Liver (tissue), 8 donors: ENCODE measurements at regions not wholly inside any gene's neighbourhood (a gene's known extent, or its start where the extent isn't known, plus 50 kb on each side); places are given as distances from the start of the nearest gene placed in this dataset.

Experiments used
- DNase-seq: peaks from one replicate; pipeline ENCODE4 v3.0.0-alpha.2; 2017; ENCODE audit warnings: low spot score
- H3K27ac ChIP-seq, 2 donors: one replicate each; pipeline ENCODE4 v1.7.0; 2013; ENCODE audit warnings: inconsistent platforms in 2 of 2, low read length in 2 of 2, control low read depth in 1 of 2, low read depth in 1 of 2, mild to moderate bottlenecking in 1 of 2
- H3K27me3 ChIP-seq, 4 donors: one replicate each; pipeline versions ENCODE4 v1.6.1 to v1.7.0; 2013; ENCODE audit warnings: low read length in 3 of 4, inconsistent platforms in 1 of 4, mild to moderate bottlenecking in 1 of 4, moderate library complexity in 1 of 4; ENCODE audit not compliant: control insufficient read depth in 4 of 4, insufficient read depth in 4 of 4
- H3K36me3 ChIP-seq, 4 donors: one replicate each; pipeline versions ENCODE4 v1.6.1 to v1.7.0; 2013; ENCODE audit warnings: low read length in 3 of 4, mild to moderate bottlenecking in 3 of 4, low read depth in 1 of 4, moderate library complexity in 1 of 4; ENCODE audit not compliant: control insufficient read depth in 4 of 4, insufficient read depth in 3 of 4
- H3K4me1 ChIP-seq, 4 donors: one replicate each; pipeline versions ENCODE4 v1.6.1 to v1.7.0; 2013; ENCODE audit warnings: low read length in 3 of 4, mild to moderate bottlenecking in 3 of 4, moderate library complexity in 1 of 4; ENCODE audit not compliant: control insufficient read depth in 4 of 4, insufficient read depth in 4 of 4
- H3K4me3 ChIP-seq, 3 donors: one replicate each; pipeline versions ENCODE4 v1.6.1 to v1.7.0; 2013; ENCODE audit warnings: low read length in 3 of 3, control low read depth in 1 of 3, low read depth in 1 of 3, mild to moderate bottlenecking in 1 of 3
- H3K9ac ChIP-seq, 2 donors: one replicate each; pipeline ENCODE4 v1.7.0; 2013; ENCODE audit warnings: low read length in 2 of 2, mild to moderate bottlenecking in 2 of 2, moderate library complexity in 2 of 2, control low read depth in 1 of 2, low read depth in 1 of 2
- H3K9me3 ChIP-seq, 4 donors: one replicate each; pipeline versions ENCODE4 v1.6.1 to v1.7.0; 2013; ENCODE audit warnings: low read length in 3 of 4; ENCODE audit not compliant: control insufficient read depth in 4 of 4
- ATF3 ChIP-seq: IDR thresholded peaks from 2 replicates; pipeline ENCODE4 v1.6.1; 2016; ENCODE audit warnings: antibody characterized with exemption
- CTCF ChIP-seq: fragments of 150-350 bp; IDR thresholded peaks from 2 replicates; pipeline ENCODE4 v1.5.1; 2017; ENCODE audit warnings: improper control_type of control experiment, low read depth, low read length; ENCODE audit not compliant: missing input control
- EGR1 ChIP-seq, 2 donors: IDR thresholded peaks; 2 replicates each; pipeline ENCODE4 v1.6.1; 2016 to 2018; ENCODE audit warnings: antibody characterized with exemption in 2 of 2, low read depth in 2 of 2
- FOXA1 ChIP-seq: IDR thresholded peaks from 2 replicates; pipeline ENCODE4 v1.6.1; 2016; ENCODE audit warnings: antibody characterized with exemption
- FOXA2 ChIP-seq: IDR thresholded peaks from 2 replicates; pipeline ENCODE4 v1.6.1; 2016; ENCODE audit warnings: antibody characterized with exemption
- GABPA ChIP-seq, 2 donors: IDR thresholded peaks in 1 of 2; conservative IDR thresholded peaks in 1 of 2; 2 replicates each; pipeline ENCODE4 v1.6.1; 2016; ENCODE audit warnings: antibody characterized with exemption in 2 of 2, mild to moderate bottlenecking in 1 of 2, moderate library complexity in 1 of 2
- HNF4A ChIP-seq, 2 donors: conservative IDR thresholded peaks; 2 replicates each; pipeline ENCODE4 v1.6.1; 2016; ENCODE audit warnings: antibody characterized with exemption in 2 of 2, mild to moderate bottlenecking in 2 of 2
- HNF4G ChIP-seq: IDR thresholded peaks from 2 replicates; pipeline ENCODE4 v1.6.1; 2016; ENCODE audit warnings: antibody characterized with exemption
- JUND ChIP-seq, 2 donors: IDR thresholded peaks; 2 replicates each; pipeline ENCODE4 v1.6.1; 2016; ENCODE audit warnings: antibody characterized with exemption in 2 of 2
- MAX ChIP-seq: IDR thresholded peaks from 2 replicates; pipeline ENCODE4 v1.6.1; 2016; ENCODE audit warnings: antibody characterized with exemption
- NR2F2 ChIP-seq: IDR thresholded peaks from 2 replicates; pipeline ENCODE4 v1.6.1; 2016; ENCODE audit warnings: antibody characterized with exemption
- RAD21 ChIP-seq, 2 donors: IDR thresholded peaks; 2 replicates each; pipeline ENCODE4 v1.6.1; 2016; ENCODE audit warnings: antibody characterized with exemption in 2 of 2, mild to moderate bottlenecking in 2 of 2
- REST ChIP-seq: IDR thresholded peaks from 2 replicates; pipeline ENCODE4 v1.6.1; 2016; ENCODE audit warnings: antibody characterized with exemption, mild to moderate bottlenecking
- RXRA ChIP-seq, 2 donors: IDR thresholded peaks; 2 replicates each; pipeline ENCODE4 v1.6.1; 2017 to 2018; ENCODE audit warnings: antibody characterized with exemption in 2 of 2, mild to moderate bottlenecking in 1 of 2
- SP1 ChIP-seq: IDR thresholded peaks from 2 replicates; pipeline ENCODE4 v1.6.1; 2018; ENCODE audit warnings: antibody characterized with exemption, mild to moderate bottlenecking
- TAF1 ChIP-seq: conservative IDR thresholded peaks from 2 replicates; pipeline ENCODE4 v1.6.1; 2016; ENCODE audit warnings: antibody characterized with exemption, mild to moderate bottlenecking
- YY1 ChIP-seq: IDR thresholded peaks from 2 replicates; pipeline ENCODE4 v1.6.1; 2016; ENCODE audit warnings: antibody characterized with exemption, mild to moderate bottlenecking
- ZBTB33 ChIP-seq: IDR thresholded peaks from 2 replicates; pipeline ENCODE4 v1.6.1; 2016; ENCODE audit warnings: antibody characterized with exemption
- WGBS: extraction: QIAGEN DNeasy Blood & Tissue Kit; methylation state at CpG from one replicate; pipeline ENCODE4 v1.1.7; 2013; 5-methylcytosine and 5-hydroxymethylcytosine counted together
- donor health status: healthy.
- donor health status: healthy.
- donor health status: healthy.
- donor health status: healthy.
- donor health status: healthy.

GRCh38 chr3:30309961-30310954, 296.1 kb upstream of the TGFBR2 start:
- no peak for DNase-seq
- H3K4me3 ChIP-seq, result no peak overlapping the region
- 39% methylated on average over 2 of the region's 2 CpGs for WGBS
- H3K27me3 ChIP-seq, result no peaks in the 10 kb centered on the region
- H3K9me3 ChIP-seq, result no peaks in the 10 kb centered on the region
- H3K27ac ChIP-seq, result no peak overlapping the region
- no peak overlapping the region for H3K9ac ChIP-seq
- H3K4me1 ChIP-seq, result peaks cover 2 to 7% (median 5%) of the 10 kb centered on the region in 4 donors
- peak; percentile 29 for TF ChIP-seq YY1
- peak in 1 of 2 donors; percentile 32 for TF ChIP-seq HNF4A (conservative IDR thresholded peaks at IDR 0.05)
- TF ChIP-seq JUND (IDR thresholded peaks at IDR 0.05), result no peak
- no peak for TF ChIP-seq CTCF
- TF ChIP-seq ZBTB33, result peak; percentile 19
- TF ChIP-seq GABPA (IDR thresholded peaks at IDR 0.05 in 1 of 2, conservative IDR thresholded peaks at IDR 0.05 in 1 of 2), result no peak
- peak in 1 of 2 donors; percentile 9 for TF ChIP-seq RXRA (IDR thresholded peaks at IDR 0.05)
- no peak for TF ChIP-seq SP1
- no peak for TF ChIP-seq FOXA2
- no peak for TF ChIP-seq FOXA1
- TF ChIP-seq REST, result no peak
- TF ChIP-seq ATF3, result no peak
- TF ChIP-seq EGR1 (IDR thresholded peaks at IDR 0.05; ENCODE audit: low read depth in 2 of 2), result no peak
- peak; percentile 41 for TF ChIP-seq MAX
- no peak for TF ChIP-seq HNF4G
- peak in 1 of 2 donors; percentile 15 for TF ChIP-seq RAD21 (IDR thresholded peaks at IDR 0.05)
- TF ChIP-seq TAF1, result no peak
- TF ChIP-seq NR2F2, result no peak
- no peaks in the 10 kb centered on the region for H3K36me3 ChIP-seq
